HG02840 (cell line): ENCODE measurements at regions not wholly inside any gene's neighbourhood (a gene's known extent, or its start where the extent isn't known, plus 50 kb on each side); places are given as distances from the start of the nearest gene placed in this dataset.

Source experiments
- ATAC-seq: cut with Tn5 transposase; IDR thresholded peaks from one replicate; pipeline ENCODE4 v1.9.1; 2021; ENCODE audit warnings: mild to moderate bottlenecking, moderate library complexity, moderate number of reproducible peaks; ENCODE audit not compliant: unreplicated experiment, low FRiP score

GRCh38 chrX:88366314-88366713 is 380.7 kb upstream of the CPXCR1 start:
- ATAC-seq: no peak

GRCh38 chrX:88378406-88378805 is 368.6 kb upstream of the CPXCR1 start:
- ATAC-seq: no peak

- ATAC-seq: no peak
Observed at GRCh38 chrX:88397551-88397950, 349.5 kb upstream of the CPXCR1 start.

- ATAC-seq: no peak
Observed at GRCh38 chrX:88416002-88416401, 331.0 kb upstream of the CPXCR1 start.

DNA sequence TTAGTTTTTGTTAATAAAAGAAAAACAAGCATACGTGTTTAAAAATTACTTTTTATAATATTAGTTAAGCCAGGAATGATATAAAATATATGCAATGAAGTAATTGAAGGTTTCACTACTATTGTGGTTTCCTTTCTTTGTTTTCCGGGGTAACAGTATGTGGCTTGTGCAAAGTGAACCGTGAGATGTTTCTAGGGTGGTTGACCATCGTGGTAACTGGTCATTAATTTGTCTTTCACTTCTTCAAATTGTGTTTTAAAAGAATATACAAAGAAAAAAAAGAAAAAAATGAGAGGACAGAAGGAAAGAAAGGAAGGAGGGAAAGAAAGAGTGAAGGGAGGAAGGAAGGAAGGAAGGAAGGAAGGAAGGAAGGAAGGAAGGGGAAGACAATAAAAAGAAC is 330.1 kb upstream of the CPXCR1 start:
- ATAC-seq: no peak

GRCh38 chrX:88424071-88424470 is 323.0 kb upstream of the CPXCR1 start:
- ATAC-seq: no peak

- ATAC-seq: no peak
Observed at GRCh38 chrX:88424541-88424940, 322.5 kb upstream of the CPXCR1 start.

DNA sequence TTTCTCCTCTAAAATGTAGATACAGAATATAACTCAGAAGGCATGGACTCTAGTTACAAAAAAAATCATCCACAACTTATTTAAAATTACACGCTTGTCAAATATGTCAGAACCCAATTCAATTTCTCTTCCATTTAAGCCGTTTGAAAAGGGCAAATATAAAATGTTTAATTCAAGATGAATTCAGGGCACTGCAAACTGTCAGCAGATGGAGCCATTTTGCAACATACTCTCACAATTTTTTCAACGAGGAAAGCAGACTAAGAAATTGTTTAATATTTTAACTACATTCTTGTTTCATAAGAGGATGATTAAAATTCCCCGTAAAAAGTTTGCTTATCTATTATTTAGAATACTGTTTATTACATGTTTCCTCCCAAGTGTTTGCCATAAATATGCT is 321.3 kb upstream of the CPXCR1 start:
- ATAC-seq: no peak

GRCh38 chrX:88437563-88437962 is 309.5 kb upstream of the CPXCR1 start:
- no peak for ATAC-seq

DNA sequence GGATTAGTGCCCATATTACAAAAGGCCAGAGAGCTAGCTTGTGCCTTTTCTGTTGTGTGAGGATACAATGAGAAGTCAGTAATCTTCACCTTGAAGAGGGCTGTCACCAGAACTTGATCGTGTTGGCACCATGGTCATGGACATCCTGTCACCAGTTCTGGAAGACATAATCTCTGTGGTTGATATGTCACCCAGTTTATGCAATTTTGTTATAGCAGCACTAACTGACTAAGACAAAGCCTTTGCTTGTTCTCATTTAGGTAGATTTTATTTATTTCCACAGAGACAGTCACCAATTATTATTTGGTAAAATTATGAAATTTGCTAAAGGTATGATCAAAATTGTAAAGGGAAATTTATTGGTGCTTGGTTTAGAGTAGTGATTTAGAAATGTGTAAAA is 308.8 kb upstream of the CPXCR1 start:
- ATAC-seq: no peak

DNA sequence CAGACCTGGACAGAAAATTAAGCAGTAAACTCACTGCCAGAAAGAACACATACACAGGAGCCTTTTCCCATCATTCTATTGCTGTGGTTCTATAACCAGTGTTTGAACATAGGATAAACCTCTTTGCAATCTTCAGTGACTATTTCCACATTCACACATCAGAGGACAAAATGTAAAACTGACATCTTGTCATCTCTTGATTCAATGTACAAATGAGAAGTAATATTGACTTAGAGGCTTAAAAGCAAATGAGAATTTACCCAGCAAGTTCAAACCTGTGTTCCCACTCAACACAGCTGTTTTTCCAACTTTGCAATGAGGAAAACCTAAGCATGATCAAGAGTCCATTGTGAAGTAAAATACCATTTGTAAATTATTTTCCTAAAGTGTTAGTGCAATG is 307.1 kb upstream of the CPXCR1 start:
- no peak for ATAC-seq
